ENCODE measurements at regions not wholly inside any gene's neighbourhood (a gene's known extent, or its start where the extent isn't known, plus 50 kb on each side); places are given as distances from the start of the nearest gene placed in this dataset.

DNA sequence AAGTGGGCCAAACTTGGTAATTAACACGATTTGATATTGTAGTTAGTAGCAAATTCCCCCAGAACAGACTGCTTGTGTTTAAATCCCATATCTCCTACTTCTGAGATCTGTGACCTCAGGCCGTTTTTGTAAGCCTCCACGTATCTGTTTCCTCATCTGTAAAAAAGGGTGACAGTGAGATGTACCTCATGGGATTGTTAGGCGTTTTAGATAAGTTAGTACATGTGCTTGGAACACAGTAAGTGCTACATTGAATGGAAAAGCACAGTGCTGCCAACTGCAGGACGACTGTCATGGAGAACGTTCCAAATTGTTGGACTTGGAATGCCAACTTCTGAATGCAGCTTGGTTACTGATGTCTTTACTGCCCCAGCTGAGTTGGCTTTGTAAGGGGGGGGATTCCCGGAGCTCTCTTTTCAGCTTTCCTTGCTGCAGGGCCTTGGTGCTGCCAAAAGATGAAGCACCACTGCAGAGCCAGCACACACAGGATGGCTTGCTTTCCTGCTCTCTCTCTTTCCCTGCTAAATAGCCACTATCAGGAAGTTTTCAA lies 108.6 kb downstream of the OPN5 start:
- CTCF ChIA-PET, result no interaction called here
- no peak for DNase-seq (ENCODE audit: extremely low spot score)
- POLR2A ChIA-PET, result no interaction called here
- TF ChIP-seq CTCF (IDR thresholded peaks at IDR 0.05; ENCODE audit: control extremely low read depth, extremely low read depth, low read depth, missing control alignments), result no peak

DNA sequence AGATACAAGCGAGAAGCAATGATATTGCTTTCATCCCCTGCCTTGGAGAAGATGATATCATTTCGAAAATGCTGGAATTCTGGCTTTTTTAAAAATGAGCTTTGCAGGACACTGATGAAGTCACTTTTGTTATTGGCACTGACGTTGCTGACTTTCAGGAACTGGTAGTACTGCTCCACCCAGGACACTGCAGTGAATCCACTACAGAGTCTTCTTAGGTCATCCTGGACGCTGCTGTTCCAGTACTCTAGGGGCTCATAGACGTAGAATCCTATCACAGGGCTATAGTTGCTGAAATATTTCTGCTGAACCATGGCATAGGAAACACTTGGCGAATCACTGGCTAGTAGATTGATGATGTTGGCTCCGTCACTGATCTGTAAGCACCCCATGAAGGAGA lies 97.2 kb downstream of the OPN5 start:
- POLR2A ChIA-PET, result no interaction called here
- DNase-seq (ENCODE audit: extremely low spot score), result no peak
- CTCF ChIA-PET, result interaction anchor here (0.6 to 1.2 kb wide), 2 partner anchors 61 to 113 kb away, joined by 3 read pairs; no protein-coding TSS in a partner anchor
- no peak for TF ChIP-seq CTCF (IDR thresholded peaks at IDR 0.05; ENCODE audit: control extremely low read depth, extremely low read depth, low read depth, missing control alignments)
